ENCODE measurements at regions not wholly inside any gene's neighbourhood (a gene's known extent, or its start where the extent isn't known, plus 50 kb on each side); places are given as distances from the start of the nearest gene placed in this dataset.

DNA sequence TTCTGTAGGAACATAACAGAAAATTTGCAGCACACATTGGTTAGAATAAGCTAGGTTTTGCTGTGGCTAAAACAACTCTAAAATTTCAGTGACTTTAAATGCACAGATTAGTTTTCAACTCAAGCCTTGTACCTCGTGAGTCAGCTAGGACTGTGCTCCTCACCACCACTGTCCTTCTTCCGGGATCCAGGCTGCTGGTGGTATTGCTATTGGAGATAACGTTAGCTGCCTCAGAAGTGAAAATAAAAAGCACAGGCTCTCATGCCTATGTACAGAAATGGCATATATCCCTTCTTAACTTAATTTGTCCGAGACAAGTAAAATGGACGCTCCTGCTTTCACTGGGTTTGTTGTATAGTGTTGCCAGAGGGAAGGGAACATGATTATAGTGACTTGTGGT, 931.1 kb upstream of the EYS start:
- TF ChIP-seq, protein P1, sequence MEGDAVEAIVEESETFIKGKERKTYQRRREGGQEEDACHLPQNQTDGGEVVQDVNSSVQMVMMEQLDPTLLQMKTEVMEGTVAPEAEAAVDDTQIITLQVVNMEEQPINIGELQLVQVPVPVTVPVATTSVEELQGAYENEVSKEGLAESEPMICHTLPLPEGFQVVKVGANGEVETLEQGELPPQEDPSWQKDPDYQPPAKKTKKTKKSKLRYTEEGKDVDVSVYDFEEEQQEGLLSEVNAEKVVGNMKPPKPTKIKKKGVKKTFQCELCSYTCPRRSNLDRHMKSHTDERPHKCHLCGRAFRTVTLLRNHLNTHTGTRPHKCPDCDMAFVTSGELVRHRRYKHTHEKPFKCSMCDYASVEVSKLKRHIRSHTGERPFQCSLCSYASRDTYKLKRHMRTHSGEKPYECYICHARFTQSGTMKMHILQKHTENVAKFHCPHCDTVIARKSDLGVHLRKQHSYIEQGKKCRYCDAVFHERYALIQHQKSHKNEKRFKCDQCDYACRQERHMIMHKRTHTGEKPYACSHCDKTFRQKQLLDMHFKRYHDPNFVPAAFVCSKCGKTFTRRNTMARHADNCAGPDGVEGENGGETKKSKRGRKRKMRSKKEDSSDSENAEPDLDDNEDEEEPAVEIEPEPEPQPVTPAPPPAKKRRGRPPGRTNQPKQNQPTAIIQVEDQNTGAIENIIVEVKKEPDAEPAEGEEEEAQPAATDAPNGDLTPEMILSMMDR (IDR thresholded peaks at IDR 0.05; ENCODE audit: control insufficient read depth, insufficient read depth, low read depth, low read length, missing control alignments) = no peak
- DNase-seq (ENCODE audit: low read depth) = no peak
- no peak overlapping the region for H3K4me3 ChIP-seq (ENCODE audit: control insufficient read depth, low read depth, low read length)

DNA sequence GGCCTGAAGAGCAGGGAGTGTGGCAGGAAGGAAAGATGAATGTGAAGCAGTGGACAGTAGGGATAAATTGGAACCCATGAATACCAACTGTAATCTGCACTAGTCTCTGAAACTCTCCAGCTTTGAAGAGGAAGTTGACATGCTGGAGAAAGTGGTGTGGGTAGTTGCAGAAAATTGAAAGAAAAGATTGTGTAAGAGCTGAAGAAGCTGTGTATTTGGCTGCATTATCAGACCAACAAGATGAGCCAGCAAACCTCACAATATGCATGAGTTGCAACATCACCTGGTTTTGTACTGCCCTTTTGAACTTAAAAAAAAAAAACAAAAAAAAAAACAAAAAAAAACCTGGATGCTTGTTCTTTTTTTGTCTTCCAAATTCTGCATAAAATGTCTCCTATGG, 921.9 kb upstream of the EYS start:
- DNase-seq (ENCODE audit: low read depth) = no peak
- no peak overlapping the region for H3K4me3 ChIP-seq (ENCODE audit: control insufficient read depth, low read depth, low read length)
- TF ChIP-seq, protein P1 (IDR thresholded peaks at IDR 0.05; ENCODE audit: control insufficient read depth, insufficient read depth, low read depth, low read length, missing control alignments) = no peak

- no peak overlapping the region for H3K4me3 ChIP-seq (ENCODE audit: control insufficient read depth, low read depth, low read length)
- DNase-seq (ENCODE audit: low read depth) = no peak
- TF ChIP-seq, protein P1 (IDR thresholded peaks at IDR 0.05; ENCODE audit: control insufficient read depth, insufficient read depth, low read depth, low read length, missing control alignments) = no peak
Observed at GRCh38 chr6:66623050-66623449, 916.0 kb upstream of the EYS start.

GRCh38 chr6:66605971-66606370, 898.9 kb upstream of the EYS start:
- TF ChIP-seq, protein P1 (IDR thresholded peaks at IDR 0.05; ENCODE audit: control insufficient read depth, insufficient read depth, low read depth, low read length, missing control alignments) = no peak
- no peak for DNase-seq (ENCODE audit: low read depth)
- H3K4me3 ChIP-seq (ENCODE audit: control insufficient read depth, low read depth, low read length) = no peak overlapping the region

- TF ChIP-seq, protein P1 (IDR thresholded peaks at IDR 0.05; ENCODE audit: control insufficient read depth, insufficient read depth, low read depth, low read length, missing control alignments) = no peak
- H3K4me3 ChIP-seq (ENCODE audit: control insufficient read depth, low read depth, low read length) = no peak overlapping the region
- no peak for DNase-seq (ENCODE audit: low read depth)
Observed at GRCh38 chr6:66605011-66605410, 898.0 kb upstream of the EYS start.

- H3K4me3 ChIP-seq (ENCODE audit: control insufficient read depth, low read depth, low read length) = no peak overlapping the region
- DNase-seq (ENCODE audit: low read depth) = no peak
- TF ChIP-seq, protein P1 (IDR thresholded peaks at IDR 0.05; ENCODE audit: control insufficient read depth, insufficient read depth, low read depth, low read length, missing control alignments) = no peak
Observed at GRCh38 chr6:66599541-66599940, 892.5 kb upstream of the EYS start.

GRCh38 chr6:66578362-66578761, 871.3 kb upstream of the EYS start:
- no peak overlapping the region for H3K4me3 ChIP-seq (ENCODE audit: control insufficient read depth, low read depth, low read length)
- TF ChIP-seq, protein P1 (IDR thresholded peaks at IDR 0.05; ENCODE audit: control insufficient read depth, insufficient read depth, low read depth, low read length, missing control alignments) = no peak
- DNase-seq (ENCODE audit: low read depth) = no peak

All from AG09309 (cell line).